ENCODE measurements at regions not wholly inside any gene's neighbourhood (a gene's known extent, or its start where the extent isn't known, plus 50 kb on each side); places are given as distances from the start of the nearest gene placed in this dataset.

GRCh38 chr5:84790406-84790805 is 405.7 kb upstream of the EDIL3 start:
- WGBS (ENCODE audit: low lambda C conversion rate), result 0% methylated on average over 1 of the region's 1 CpG
- Histone ChIP-seq H3K27me3 (ENCODE audit: control insufficient read depth in 1 of 2, insufficient read depth in 2 of 2, low read length in 2 of 2) (no peaks in the 10 kb centered on the region), H3K27ac (ENCODE audit: extremely low read length, insufficient read depth, low read length) (no peak overlapping the region), H3K4me3 (replicated peaks in 1 of 3; ENCODE audit: insufficient read depth in 1 of 3, low read depth in 2 of 3, low read length in 3 of 3) (no peak overlapping the region), H4K20me1 (ENCODE audit: insufficient read depth, low read length) (no peaks in the 10 kb centered on the region), H2AFZ (ENCODE audit: low read length) (no peak overlapping the region), H3K79me2 (ENCODE audit: insufficient read depth, low read length) (no peaks in the 10 kb centered on the region), H3K9ac (ENCODE audit: insufficient read depth, low read depth, low read length) (no peak overlapping the region), H3K4me1 (ENCODE audit: insufficient read depth, low read length) (no peaks in the 10 kb centered on the region), H3K4me2 (ENCODE audit: low read depth, low read length) (no peak overlapping the region), H3K36me3 (replicated peaks in 1 of 2; ENCODE audit: control insufficient read depth in 1 of 2, insufficient read depth in 2 of 2, low read length in 2 of 2) (no peaks in the 10 kb centered on the region), H3K9me3 (ENCODE audit: low read length) (no peaks in the 10 kb centered on the region)
- intact Hi-C loops (cut with micrococcal nuclease; ENCODE audit: unreplicated experiment), result no loop called here
- TF ChIP-seq HMGA1 (CRISPR knock-in tag; conservative IDR thresholded peaks at IDR 0.05) (no peak), AGO1 (IDR thresholded peaks at IDR 0.05; ENCODE audit: low read depth, low read length, poor library complexity, severe bottlenecking) (no peak), REPIN1 (CRISPR knock-in tag; IDR thresholded peaks at IDR 0.05; ENCODE audit: borderline replicate concordance, low read depth) (no peak), MTA3 (CRISPR knock-in tag; IDR thresholded peaks at IDR 0.05) (no peak), ZBTB1 (CRISPR knock-in tag; IDR thresholded peaks at IDR 0.05; ENCODE audit: borderline replicate concordance) (no peak), HDAC1 (CRISPR knock-in tag; IDR thresholded peaks at IDR 0.05) (no peak), TBP (CRISPR knock-in tag; IDR thresholded peaks at IDR 0.05) (no peak), FOXK1 (CRISPR knock-in tag; IDR thresholded peaks at IDR 0.05; ENCODE audit: borderline replicate concordance, low read depth) (no peak), GPBP1L1 (CRISPR knock-in tag; IDR thresholded peaks at IDR 0.05) (no peak), FOXO4 (CRISPR knock-in tag; conservative IDR thresholded peaks at IDR 0.05) (no peak), NCOA5 (CRISPR knock-in tag; IDR thresholded peaks at IDR 0.05) (no peak), PAWR (CRISPR knock-in tag; IDR thresholded peaks at IDR 0.05; ENCODE audit: borderline replicate concordance) (no peak), DZIP1 (CRISPR knock-in tag; IDR thresholded peaks at IDR 0.05) (no peak), MXD4 (CRISPR knock-in tag; IDR thresholded peaks at IDR 0.05) (no peak), SRSF4 (IDR thresholded peaks at IDR 0.05; ENCODE audit: low read depth, low read length, poor library complexity, severe bottlenecking) (no peak), HOMEZ (CRISPR knock-in tag; IDR thresholded peaks at IDR 0.05; ENCODE audit: low read depth) (no peak), IKZF1 (IDR thresholded peaks at IDR 0.05) (no peak), POGZ (CRISPR knock-in tag; IDR thresholded peaks at IDR 0.05) (no peak), ATF4 (CRISPR knock-in tag; IDR thresholded peaks at IDR 0.05) (no peak)
- FAIRE-seq (no peak), DNase-seq (ENCODE audit: low spot score) (no peak), ATAC-seq (no peak)
- in situ Hi-C loops (cut with HindIII; ENCODE audit: extremely low pct_ligation_motif_present, low pct_unique_long_range_greater_than_20kb), result no loop called here
- POLR2A ChIA-PET, result no interaction called here
- CTCF ChIA-PET (ENCODE audit: low intra/inter-chr PET ratio, low total read pairs), result no interaction called here
- BruUV-seq (replicated peaks), result no TSS peak

All from HepG2 (cell line).